H1 (cell line): ENCODE measurements at regions not wholly inside any gene's neighbourhood (a gene's known extent, or its start where the extent isn't known, plus 50 kb on each side); places are given as distances from the start of the nearest gene placed in this dataset.

Experiments used
- BCL11A ChIP-seq, 2 experiments: IDR thresholded peaks; one replicate each; pipeline ENCODE4 v1.6.1; 2011; ENCODE audit warnings: low read depth in 2 of 2, low read length in 2 of 2, mild to moderate bottlenecking in 2 of 2
- KDM5A ChIP-seq: fragments of 200-600 bp; IDR thresholded peaks from 2 replicates; pipeline ENCODE4 v1.7.1; 2012; ENCODE audit warnings: mild to moderate bottlenecking, low read length, inconsistent platforms, mixed read lengths

- no peak for TF ChIP-seq BCL11A (IDR thresholded peaks at IDR 0.05; ENCODE audit: low read depth in 2 of 2, low read length in 2 of 2)
- no peak for TF ChIP-seq KDM5A
Observed at GRCh38 chr3:147328711-147329110, 77.6 kb downstream of the ZIC4 start (continued).
